Tibial nerve (tissue), 4 donors: ENCODE measurements at regions not wholly inside any gene's neighbourhood (a gene's known extent, or its start where the extent isn't known, plus 50 kb on each side); places are given as distances from the start of the nearest gene placed in this dataset.

Experiments
- EP300 ChIP-seq, 2 donors: sonication (generic); formaldehyde crosslinking; IDR thresholded peaks; one replicate each; pipeline ENCODE4 v1.6.1; 2017; ENCODE audit warnings: antibody characterized with exemption in 2 of 2, mild to moderate bottlenecking in 1 of 2
- POLR2A ChIP-seq, 2 donors: fragments of 450-650 bp; IDR thresholded peaks; one replicate each; pipeline ENCODE4 v1.6.1; 2017; ENCODE audit warnings: antibody characterized with exemption in 2 of 2, mild to moderate bottlenecking in 2 of 2, moderate library complexity in 2 of 2
- TF ChIP-seq, protein P1 (sequence below), 5 experiments: fragments of 200-600 bp in 3 of 5; fragments of 450-650 bp in 2 of 5; sonication (generic) in 3 of 5; IDR thresholded peaks; one replicate each; pipeline ENCODE4 v1.5.1; 2016 to 2019; ENCODE audit warnings: antibody characterized with exemption in 5 of 5, mild to moderate bottlenecking in 3 of 5, moderate library complexity in 2 of 5

DNA sequence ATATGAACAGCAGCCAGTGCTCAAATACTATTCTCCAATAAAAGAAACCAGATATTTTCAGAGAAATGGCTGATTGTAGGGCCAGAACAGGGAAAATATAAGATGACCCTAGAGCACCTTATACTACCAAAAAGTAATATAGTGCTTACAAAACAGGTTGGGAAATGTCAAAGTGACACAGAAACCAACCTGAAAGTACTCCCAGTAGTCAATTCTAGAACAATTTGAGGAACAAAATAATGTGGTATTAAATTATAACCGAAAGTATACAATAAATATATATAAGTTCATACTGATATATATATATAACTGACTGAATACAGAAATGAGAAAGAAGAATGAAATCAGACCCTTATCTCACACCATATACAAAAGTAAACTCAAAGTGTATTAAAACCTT is 657.2 kb upstream of the PHF14 start:
- TF ChIP-seq, protein P1, sequence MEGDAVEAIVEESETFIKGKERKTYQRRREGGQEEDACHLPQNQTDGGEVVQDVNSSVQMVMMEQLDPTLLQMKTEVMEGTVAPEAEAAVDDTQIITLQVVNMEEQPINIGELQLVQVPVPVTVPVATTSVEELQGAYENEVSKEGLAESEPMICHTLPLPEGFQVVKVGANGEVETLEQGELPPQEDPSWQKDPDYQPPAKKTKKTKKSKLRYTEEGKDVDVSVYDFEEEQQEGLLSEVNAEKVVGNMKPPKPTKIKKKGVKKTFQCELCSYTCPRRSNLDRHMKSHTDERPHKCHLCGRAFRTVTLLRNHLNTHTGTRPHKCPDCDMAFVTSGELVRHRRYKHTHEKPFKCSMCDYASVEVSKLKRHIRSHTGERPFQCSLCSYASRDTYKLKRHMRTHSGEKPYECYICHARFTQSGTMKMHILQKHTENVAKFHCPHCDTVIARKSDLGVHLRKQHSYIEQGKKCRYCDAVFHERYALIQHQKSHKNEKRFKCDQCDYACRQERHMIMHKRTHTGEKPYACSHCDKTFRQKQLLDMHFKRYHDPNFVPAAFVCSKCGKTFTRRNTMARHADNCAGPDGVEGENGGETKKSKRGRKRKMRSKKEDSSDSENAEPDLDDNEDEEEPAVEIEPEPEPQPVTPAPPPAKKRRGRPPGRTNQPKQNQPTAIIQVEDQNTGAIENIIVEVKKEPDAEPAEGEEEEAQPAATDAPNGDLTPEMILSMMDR (IDR thresholded peaks at IDR 0.05): no peak
- TF ChIP-seq POLR2A (IDR thresholded peaks at IDR 0.05) (no peak), EP300 (IDR thresholded peaks at IDR 0.05) (no peak)
